Activated naive CD4-positive, alpha-beta T cell treated with anti-CD3 and anti-CD28 coated beads, Interleukin-2, amount 10 ng/mL, durations not matched to agents 7 days and 5 days (primary cell): ENCODE measurements at regions not wholly inside any gene's neighbourhood (a gene's known extent, or its start where the extent isn't known, plus 50 kb on each side); places are given as distances from the start of the nearest gene placed in this dataset.
A peak's percentile ranks its signal among the peaks of the same experiment; 100 is the strongest.

Source experiments
- CTCF ChIA-PET: fragments of 350-600 bp; sonication (Branson Sonifier 250); formaldehyde crosslinking; loops from one replicate; lab custom pipeline; 2021; ENCODE audit warnings: antibody characterized with exemption; lab: Charles Lee
- DNase-seq: peaks from one replicate; pipeline ENCODE4 v3.0.0-alpha.2; 2020
- H3K27ac Mint-ChIP-seq: one replicate; pipeline ENCODE4 v1.8.0; 2021; ENCODE audit warnings: mild to moderate bottlenecking, moderate library complexity, mixed read lengths
- H3K27me3 Mint-ChIP-seq: one replicate; pipeline ENCODE4 v1.8.0; 2021; ENCODE audit warnings: mild to moderate bottlenecking, mixed read lengths
- H3K36me3 Mint-ChIP-seq: one replicate; pipeline ENCODE4 v1.8.0; 2021; ENCODE audit warnings: mixed read lengths
- H3K4me1 Mint-ChIP-seq: one replicate; pipeline ENCODE4 v1.8.0; 2021; ENCODE audit warnings: mixed read lengths
- H3K4me3 Mint-ChIP-seq: one replicate; pipeline ENCODE4 v1.8.0; 2021; ENCODE audit warnings: mild to moderate bottlenecking, moderate library complexity, mixed read lengths
- H3K9me3 Mint-ChIP-seq: one replicate; pipeline ENCODE4 v1.8.0; 2021; ENCODE audit warnings: mixed read lengths

GRCh38 chr5:174430940-174431339, 293.4 kb upstream of the MSX2 start:
- H3K36me3 Mint-ChIP-seq: no peaks in the 10 kb centered on the region

DNA sequence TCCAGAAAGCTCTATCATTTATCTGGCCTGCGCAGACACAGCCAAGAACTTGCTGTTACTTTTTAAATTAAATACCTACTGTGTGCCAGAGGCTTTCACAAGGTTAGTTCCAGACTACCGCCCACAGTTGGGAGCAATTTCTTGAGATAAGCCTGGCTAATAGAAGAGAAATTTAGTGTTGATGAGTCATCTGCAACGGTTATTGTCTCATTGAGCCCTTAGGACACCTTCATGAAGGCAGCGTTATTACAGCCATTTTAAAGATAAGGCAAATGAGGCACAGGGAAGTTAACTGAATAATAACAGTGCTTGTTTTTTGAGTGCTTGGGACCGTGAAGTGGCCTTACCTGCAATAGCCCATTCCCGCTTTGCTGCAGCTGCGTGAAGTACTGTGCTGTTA, 292.9 kb upstream of the MSX2 start:
- CTCF ChIA-PET: interaction anchor here (1.8 kb wide), 1 partner anchor 12 kb away, joined by 7 read pairs; no protein-coding TSS in a partner anchor
- H3K9me3 Mint-ChIP-seq: no peaks in the 10 kb centered on the region
- H3K27me3 Mint-ChIP-seq: no peaks in the 10 kb centered on the region
- no peak overlapping the region for H3K4me3 Mint-ChIP-seq
- H3K36me3 Mint-ChIP-seq: no peaks in the 10 kb centered on the region
- H3K4me1 Mint-ChIP-seq: no peaks in the 10 kb centered on the region
- no peak overlapping the region for H3K27ac Mint-ChIP-seq
- DNase-seq: no peak

More at GRCh38 chr5:174430940-174431339, 293.4 kb upstream of the MSX2 start:
- no peaks in the 10 kb centered on the region for H3K27me3 Mint-ChIP-seq
- no peak overlapping the region for H3K27ac Mint-ChIP-seq
- no peak overlapping the region for H3K4me3 Mint-ChIP-seq
- no peak for DNase-seq
- H3K9me3 Mint-ChIP-seq: no peaks in the 10 kb centered on the region
- CTCF ChIA-PET: interaction anchor here (1.8 kb wide), 1 partner anchor 12 kb away, joined by 7 read pairs; no protein-coding TSS in a partner anchor
- H3K4me1 Mint-ChIP-seq: no peaks in the 10 kb centered on the region

DNA sequence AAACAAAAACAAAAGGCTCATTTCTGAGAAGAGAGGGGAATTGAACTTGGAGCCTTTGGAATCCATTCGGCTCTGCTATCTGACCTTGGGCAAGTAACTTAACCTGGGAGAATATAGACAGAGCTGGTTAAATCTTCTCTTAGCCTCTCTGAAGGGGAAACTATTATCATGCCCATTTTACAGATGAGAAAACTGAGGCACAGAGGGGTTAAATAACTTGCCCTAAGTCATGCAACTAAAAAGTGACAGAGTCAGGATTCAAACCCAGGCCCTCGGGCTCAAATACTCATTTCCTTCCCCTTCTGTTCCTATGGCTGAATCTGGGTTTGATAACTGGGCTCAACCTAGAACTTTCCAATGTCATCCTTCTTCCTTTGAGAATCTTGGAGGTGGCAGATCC, 291.3 kb upstream of the MSX2 start:
- no peak overlapping the region for H3K4me3 Mint-ChIP-seq
- CTCF ChIA-PET: no interaction called here

GRCh38 chr5:174436750-174437149, 287.6 kb upstream of the MSX2 start:
- H3K4me3 Mint-ChIP-seq: no peak overlapping the region
- H3K27ac Mint-ChIP-seq: no peak overlapping the region
- no peaks in the 10 kb centered on the region for H3K36me3 Mint-ChIP-seq
- no peaks in the 10 kb centered on the region for H3K4me1 Mint-ChIP-seq
- no peaks in the 10 kb centered on the region for H3K27me3 Mint-ChIP-seq
- CTCF ChIA-PET: no interaction called here
- no peak for DNase-seq
- H3K9me3 Mint-ChIP-seq: peaks cover 3% of the 10 kb centered on the region

More for the DNA sequence above, 291.3 kb upstream of the MSX2 start:
- no peaks in the 10 kb centered on the region for H3K27me3 Mint-ChIP-seq
- no peaks in the 10 kb centered on the region for H3K36me3 Mint-ChIP-seq
- peaks cover 3% of the 10 kb centered on the region for H3K9me3 Mint-ChIP-seq
- H3K4me1 Mint-ChIP-seq: no peaks in the 10 kb centered on the region
- DNase-seq: no peak
- no peak overlapping the region for H3K27ac Mint-ChIP-seq

- Mint-ChIP-seq H3K27me3 (peaks cover 3% of the 10 kb centered on the region), H3K4me3 (no peak overlapping the region), H3K9me3 (no peaks in the 10 kb centered on the region), H3K27ac (no peak overlapping the region), H3K4me1 (no peaks in the 10 kb centered on the region), H3K36me3 (no peaks in the 10 kb centered on the region)
- no peak for DNase-seq
- CTCF ChIA-PET: no interaction called here
Measured at GRCh38 chr5:174444479-174445188, 279.7 kb upstream of the MSX2 start.

GRCh38 chr5:174446446-174446845, 277.9 kb upstream of the MSX2 start:
- DNase-seq: no peak
- CTCF ChIA-PET: no interaction called here
- Mint-ChIP-seq H3K4me3 (no peak overlapping the region), H3K27ac (no peak overlapping the region), H3K36me3 (no peaks in the 10 kb centered on the region), H3K27me3 (peaks cover 4% of the 10 kb centered on the region), H3K4me1 (no peaks in the 10 kb centered on the region), H3K9me3 (no peaks in the 10 kb centered on the region)

- H3K27me3 Mint-ChIP-seq: peaks cover 4% of the 10 kb centered on the region
- H3K9me3 Mint-ChIP-seq: no peaks in the 10 kb centered on the region
- CTCF ChIA-PET: no interaction called here
- no peak for DNase-seq
- H3K36me3 Mint-ChIP-seq: no peaks in the 10 kb centered on the region
- H3K27ac Mint-ChIP-seq: no peak overlapping the region
- no peaks in the 10 kb centered on the region for H3K4me1 Mint-ChIP-seq
- H3K4me3 Mint-ChIP-seq: no peak overlapping the region
Measured at GRCh38 chr5:174446988-174447387, 277.4 kb upstream of the MSX2 start.

- Mint-ChIP-seq H3K36me3 (no peaks in the 10 kb centered on the region), H3K27me3 (peaks cover 4% of the 10 kb centered on the region), H3K27ac (no peak overlapping the region), H3K4me1 (no peaks in the 10 kb centered on the region), H3K4me3 (no peak overlapping the region), H3K9me3 (no peaks in the 10 kb centered on the region)
- CTCF ChIA-PET: no interaction called here
- no peak for DNase-seq
Measured at GRCh38 chr5:174448041-174448440, 276.3 kb upstream of the MSX2 start.

DNA sequence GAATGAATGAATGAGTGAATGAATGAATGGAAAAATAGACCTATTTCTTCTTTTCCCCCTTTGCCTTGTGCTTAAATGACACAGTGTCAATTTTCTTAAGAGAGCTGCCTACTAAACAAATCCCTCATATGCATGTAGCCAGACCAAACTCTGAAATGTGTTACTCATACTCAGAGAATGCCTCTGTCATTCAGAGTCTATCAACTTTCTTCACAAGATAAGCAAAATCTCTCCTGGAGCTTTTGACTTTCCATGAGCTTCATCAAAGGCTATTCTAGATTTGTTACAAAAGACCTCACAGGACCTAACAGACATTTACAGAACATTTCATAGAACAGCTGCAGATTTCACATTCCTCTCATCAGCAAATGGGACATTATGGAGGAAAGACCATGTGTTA, 275.7 kb upstream of the MSX2 start:
- Mint-ChIP-seq H3K4me1 (peaks cover under 1% of the 10 kb centered on the region), H3K27ac (no peak overlapping the region), H3K36me3 (no peaks in the 10 kb centered on the region), H3K9me3 (no peaks in the 10 kb centered on the region), H3K4me3 (no peak overlapping the region), H3K27me3 (peaks cover 4% of the 10 kb centered on the region)
- CTCF ChIA-PET: no interaction called here
- no peak for DNase-seq

GRCh38 chr5:174453690-174454089, 270.7 kb upstream of the MSX2 start:
- Mint-ChIP-seq H3K27ac (peak overlapping the region; percentile 73), H3K4me1 (peaks cover 20% of the 10 kb centered on the region), H3K9me3 (peaks cover 2% of the 10 kb centered on the region), H3K36me3 (no peaks in the 10 kb centered on the region), H3K27me3 (peaks cover 4% of the 10 kb centered on the region), H3K4me3 (peak overlapping the region; percentile 19)
- no peak for DNase-seq
- CTCF ChIA-PET: no interaction called here

- peak overlapping the region; percentile 73 for H3K27ac Mint-ChIP-seq
- peaks cover 2% of the 10 kb centered on the region for H3K27me3 Mint-ChIP-seq
- H3K4me3 Mint-ChIP-seq: peak overlapping the region; percentile 19
- H3K9me3 Mint-ChIP-seq: peaks cover 2% of the 10 kb centered on the region
- peaks cover 20% of the 10 kb centered on the region for H3K4me1 Mint-ChIP-seq
- no peaks in the 10 kb centered on the region for H3K36me3 Mint-ChIP-seq
- CTCF ChIA-PET: no interaction called here
- peak; percentile 46 for DNase-seq
Measured at GRCh38 chr5:174454464-174454863, 269.9 kb upstream of the MSX2 start.

- Mint-ChIP-seq H3K36me3 (no peaks in the 10 kb centered on the region), H3K4me3 (no peak overlapping the region), H3K27me3 (no peaks in the 10 kb centered on the region), H3K27ac (peak overlapping the region; percentile 73), H3K9me3 (peaks cover 2% of the 10 kb centered on the region), H3K4me1 (peaks cover 22% of the 10 kb centered on the region)
- no peak for DNase-seq
- CTCF ChIA-PET: no interaction called here
Measured at GRCh38 chr5:174454890-174455289, 269.5 kb upstream of the MSX2 start.

DNA sequence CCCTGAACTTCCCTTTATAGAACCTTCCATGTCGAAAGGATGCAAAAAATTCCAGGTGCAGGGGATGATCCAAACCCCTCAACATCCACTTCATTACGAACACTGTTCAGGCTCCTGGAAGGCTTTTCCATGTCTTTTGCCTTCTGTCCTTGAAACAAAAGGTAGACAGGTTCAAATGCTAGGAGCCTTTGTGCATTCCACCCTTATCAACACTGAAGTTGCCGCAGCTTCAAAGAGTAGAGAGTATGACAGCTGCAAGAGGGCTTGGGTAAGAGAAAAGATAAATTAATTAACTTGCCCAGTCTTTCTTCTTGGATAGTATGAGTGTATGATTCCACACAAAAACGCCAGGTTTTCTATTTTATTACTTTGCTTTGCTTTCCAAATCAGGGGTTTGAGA, 269.1 kb upstream of the MSX2 start:
- no peak overlapping the region for H3K4me3 Mint-ChIP-seq
- no peak overlapping the region for H3K27ac Mint-ChIP-seq
- DNase-seq: no peak
- peaks cover 26% of the 10 kb centered on the region for H3K4me1 Mint-ChIP-seq
- no peaks in the 10 kb centered on the region for H3K36me3 Mint-ChIP-seq
- H3K9me3 Mint-ChIP-seq: peaks cover 2% of the 10 kb centered on the region
- H3K27me3 Mint-ChIP-seq: no peaks in the 10 kb centered on the region
- CTCF ChIA-PET: no interaction called here

DNA sequence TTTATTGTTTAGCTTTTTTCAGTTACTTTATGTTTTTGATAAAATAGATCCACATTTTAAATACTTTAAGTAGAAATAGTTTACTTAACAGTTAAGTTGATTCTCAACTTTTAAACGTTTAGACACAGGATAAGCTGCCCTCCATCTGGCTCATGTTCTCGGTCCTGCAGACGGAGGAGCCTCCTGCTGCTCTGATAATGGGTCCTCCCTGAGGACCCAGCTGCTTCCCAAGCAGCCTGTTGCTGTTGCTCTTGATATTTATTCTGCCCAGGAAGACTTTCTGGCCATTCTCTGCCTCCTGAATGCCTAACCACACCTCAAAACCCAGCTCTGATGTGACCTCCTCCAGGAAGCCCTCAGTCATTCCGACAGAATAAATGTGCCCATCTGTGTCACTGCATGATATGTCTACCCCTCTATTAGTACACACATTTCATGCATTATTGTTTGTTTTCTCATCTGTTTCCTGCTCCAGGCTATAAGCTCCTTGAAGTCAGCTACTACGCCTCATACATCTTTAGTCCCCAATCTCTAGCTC, 267.2 kb upstream of the MSX2 start:
- peaks cover 6% of the 10 kb centered on the region for H3K27me3 Mint-ChIP-seq
- no peak overlapping the region for H3K27ac Mint-ChIP-seq
- H3K4me1 Mint-ChIP-seq: peaks cover 29% of the 10 kb centered on the region
- no peaks in the 10 kb centered on the region for H3K36me3 Mint-ChIP-seq
- no peak for DNase-seq
- peaks cover 2% of the 10 kb centered on the region for H3K9me3 Mint-ChIP-seq
- CTCF ChIA-PET: no interaction called here
- no peak overlapping the region for H3K4me3 Mint-ChIP-seq

GRCh38 chr5:174459071-174459702, 265.2 kb upstream of the MSX2 start:
- no peaks in the 10 kb centered on the region for H3K9me3 Mint-ChIP-seq
- H3K4me1 Mint-ChIP-seq: peaks cover 23% of the 10 kb centered on the region
- H3K27ac Mint-ChIP-seq: no peak overlapping the region
- DNase-seq: no peak
- CTCF ChIA-PET: interaction anchor here (0.7 kb wide), 1 partner anchor 80 kb away, joined by 3 read pairs; no protein-coding TSS in a partner anchor
- no peaks in the 10 kb centered on the region for H3K36me3 Mint-ChIP-seq
- peaks cover 6% of the 10 kb centered on the region for H3K27me3 Mint-ChIP-seq
- no peak overlapping the region for H3K4me3 Mint-ChIP-seq
